CD4-positive, alpha-beta memory T cell (primary cell): ENCODE measurements at regions not wholly inside any gene's neighbourhood (a gene's known extent, or its start where the extent isn't known, plus 50 kb on each side); places are given as distances from the start of the nearest gene placed in this dataset.
A peak's percentile ranks its signal among the peaks of the same experiment; 100 is the strongest.
"Not testable (repeated sequence)": the region's sequence is repeated elsewhere in the genome, so short reads cannot be mapped to it uniquely, and the experiment has no call there.

ENCODE experiments used
- CTCF ChIA-PET: fragments of 350-600 bp; sonication (Branson Sonifier 250); formaldehyde crosslinking; loops from one replicate; lab custom pipeline; 2021; ENCODE audit warnings: inconsistent platforms; ENCODE audit not compliant: partially characterized antibody; lab: Charles Lee
- POLR2A ChIA-PET: fragments of 350-600 bp; sonication (Branson Sonifier 250); formaldehyde crosslinking; loops from one replicate; lab custom pipeline; 2021; ENCODE audit not compliant: partially characterized antibody; lab: Charles Lee
- DNase-seq, 5 donors: peaks; one replicate each; pipeline versions ENCODE4 v3.0.0 to v3.0.0-alpha.2; 2020 to 2022; ENCODE audit warnings: mixed read lengths in 1 of 5
- H3K27ac ChIP-seq: one replicate; pipeline ENCODE4 v1.7.0; 2013; ENCODE audit warnings: low read depth, low read length
- H3K27me3 ChIP-seq: 2 replicates; pipeline ENCODE4 v1.7.0; 2013; ENCODE audit warnings: mild to moderate bottlenecking, low read length, moderate library complexity; ENCODE audit not compliant: insufficient read depth
- H3K36me3 ChIP-seq: 2 replicates; pipeline ENCODE4 v1.7.0; 2013; ENCODE audit warnings: mild to moderate bottlenecking, low read length, moderate library complexity; ENCODE audit not compliant: insufficient read depth
- H3K4me1 ChIP-seq: 2 replicates; pipeline ENCODE4 v1.7.0; 2013; ENCODE audit warnings: mild to moderate bottlenecking, low read length, moderate library complexity; ENCODE audit not compliant: insufficient read depth
- H3K4me3 ChIP-seq, 2 donors: one replicate each; pipeline ENCODE4 v1.7.0; 2013; ENCODE audit warnings: low read length in 2 of 2, mild to moderate bottlenecking in 1 of 2
- H3K9me3 ChIP-seq, 2 donors: one replicate each; pipeline ENCODE4 v1.7.0; 2013; ENCODE audit warnings: low read length in 2 of 2, control low read depth in 1 of 2; ENCODE audit not compliant: control insufficient read depth in 1 of 2
- H3K27ac Mint-ChIP-seq, 7 donors: one replicate each; pipeline ENCODE4 v1.8.0; 2020 to 2021; ENCODE audit warnings: mixed read lengths in 7 of 7, mild to moderate bottlenecking in 6 of 7, inconsistent platforms in 3 of 7, moderate library complexity in 3 of 7
- H3K27me3 Mint-ChIP-seq, 2 donors: one replicate each; pipeline ENCODE4 v1.8.0; 2020 to 2021; ENCODE audit warnings: mixed read lengths in 2 of 2
- H3K36me3 Mint-ChIP-seq, 2 donors: one replicate each; pipeline ENCODE4 v1.8.0; 2020 to 2021; ENCODE audit warnings: mixed read lengths in 2 of 2, inconsistent platforms in 1 of 2, mild to moderate bottlenecking in 1 of 2
- H3K4me1 Mint-ChIP-seq, 4 donors: one replicate each; pipeline ENCODE4 v1.8.0; 2020 to 2021; ENCODE audit warnings: mixed read lengths in 4 of 4, mild to moderate bottlenecking in 1 of 4
- H3K4me3 Mint-ChIP-seq, 8 donors: one replicate each; pipeline ENCODE4 v1.8.0; 2020 to 2021; ENCODE audit warnings: mixed read lengths in 8 of 8, mild to moderate bottlenecking in 7 of 8, moderate library complexity in 6 of 8, inconsistent platforms in 3 of 8
- H3K9me3 Mint-ChIP-seq, 8 donors: one replicate each; pipeline ENCODE4 v1.8.0; 2020 to 2021; ENCODE audit warnings: mixed read lengths in 8 of 8, mild to moderate bottlenecking in 5 of 8, inconsistent platforms in 3 of 8, moderate library complexity in 1 of 8
- intact Hi-C: fragments of 100-400 bp; cut with micrococcal nuclease; formaldehyde crosslinking; loops from one replicate; pipeline ENCODE4 v1.15.1; 2023

- no peak for DNase-seq
- intact Hi-C loops, result no loop called here
- H3K27ac Mint-ChIP-seq, result no peak overlapping the region
These were observed 222.8 kb upstream of the DTNBP1 start for GRCh38 chr6:15885624-15886023.

GRCh38 chr6:15883593-15883992 is 220.8 kb upstream of the DTNBP1 start:
- H3K4me1 Mint-ChIP-seq, result peaks cover 11 to 26% (median 14%) of the 10 kb centered on the region in 4 donors
- H3K27ac Mint-ChIP-seq, intact Hi-C loops, DNase-seq, H3K27ac ChIP-seq, H3K9me3 Mint-ChIP-seq, H3K27me3 Mint-ChIP-seq, H3K36me3 Mint-ChIP-seq, H3K4me3 Mint-ChIP-seq, H3K36me3 ChIP-seq, H3K9me3 ChIP-seq, H3K4me3 ChIP-seq, CTCF ChIA-PET, POLR2A ChIA-PET, H3K27me3 ChIP-seq: not testable (repeated sequence)
- peaks cover 14% of the 10 kb centered on the region for H3K4me1 ChIP-seq

More at GRCh38 chr6:15885624-15886023, 222.8 kb upstream of the DTNBP1 start:
- POLR2A ChIA-PET, result no interaction called here
- no peak overlapping the region for H3K27ac ChIP-seq
- no peaks in the 10 kb centered on the region for H3K27me3 ChIP-seq
- no peak overlapping the region for H3K4me3 ChIP-seq
- no peaks in the 10 kb centered on the region for H3K36me3 ChIP-seq
- no peaks in the 10 kb centered on the region for H3K9me3 ChIP-seq
- H3K4me1 ChIP-seq, result no peaks in the 10 kb centered on the region
- peaks cover 0 to 10% (median 5%) of the 10 kb centered on the region in 4 donors for H3K4me1 Mint-ChIP-seq
- peak overlapping the region in 1 of 8 donors; percentile 11 for H3K4me3 Mint-ChIP-seq
- no peaks in the 10 kb centered on the region for H3K36me3 Mint-ChIP-seq
- peaks cover 2 to 7% of the 10 kb centered on the region in 2 donors for H3K27me3 Mint-ChIP-seq
- H3K9me3 Mint-ChIP-seq, result peaks cover 0 to 3% (median 0%) of the 10 kb centered on the region in 8 donors
- CTCF ChIA-PET, result no interaction called here

GRCh38 chr6:15882915-15883314 is 220.1 kb upstream of the DTNBP1 start:
- Histone ChIP-seq H3K36me3 (no peaks in the 10 kb centered on the region), H3K27me3 (no peaks in the 10 kb centered on the region), H3K4me3 (no peak overlapping the region), H3K9me3 (no peaks in the 10 kb centered on the region), H3K27ac (no peak overlapping the region), H3K4me1 (peaks cover 14% of the 10 kb centered on the region)
- peaks cover 5 to 7% of the 10 kb centered on the region in 2 donors for H3K27me3 Mint-ChIP-seq
- H3K36me3 Mint-ChIP-seq, result no peaks in the 10 kb centered on the region
- H3K9me3 Mint-ChIP-seq, result peaks cover 0 to 3% (median 0%) of the 10 kb centered on the region in 8 donors
- peaks cover 11 to 22% (median 14%) of the 10 kb centered on the region in 4 donors for H3K4me1 Mint-ChIP-seq
- H3K27ac Mint-ChIP-seq, result no peak overlapping the region
- intact Hi-C loops, result no loop called here
- H3K4me3 Mint-ChIP-seq, result no peak overlapping the region
- no peak for DNase-seq
- POLR2A ChIA-PET, result no interaction called here
- CTCF ChIA-PET, result no interaction called here

- Histone ChIP-seq H3K4me3 (no peak overlapping the region), H3K36me3 (no peaks in the 10 kb centered on the region), H3K4me1 (peaks cover 14% of the 10 kb centered on the region), H3K27me3 (no peaks in the 10 kb centered on the region), H3K27ac (no peak overlapping the region), H3K9me3 (no peaks in the 10 kb centered on the region)
- Mint-ChIP-seq H3K9me3 (peaks cover 0 to 3% (median 0%) of the 10 kb centered on the region in 8 donors), H3K27ac (no peak overlapping the region), H3K4me3 (no peak overlapping the region), H3K4me1 (peaks cover 10 to 22% (median 13%) of the 10 kb centered on the region in 4 donors), H3K27me3 (peaks cover 3 to 5% of the 10 kb centered on the region in 2 donors), H3K36me3 (no peaks in the 10 kb centered on the region)
- intact Hi-C loops, result no loop called here
- DNase-seq, result no peak
- POLR2A ChIA-PET, result no interaction called here
- CTCF ChIA-PET, result no interaction called here
These were observed 219.5 kb upstream of the DTNBP1 start for GRCh38 chr6:15882345-15882744.

GRCh38 chr6:15881150-15881549 is 218.3 kb upstream of the DTNBP1 start:
- Mint-ChIP-seq H3K36me3 (no peaks in the 10 kb centered on the region), H3K4me3 (no peak overlapping the region), H3K4me1 (peaks cover 10 to 22% (median 13%) of the 10 kb centered on the region in 4 donors), H3K9me3 (peaks cover 0 to 3% (median 0%) of the 10 kb centered on the region in 8 donors), H3K27ac (no peak overlapping the region), H3K27me3 (peaks cover 4 to 5% of the 10 kb centered on the region in 2 donors)
- intact Hi-C loops, result no loop called here
- Histone ChIP-seq H3K36me3 (no peaks in the 10 kb centered on the region), H3K4me1 (peaks cover 14% of the 10 kb centered on the region), H3K27ac (no peak overlapping the region), H3K27me3 (no peaks in the 10 kb centered on the region), H3K4me3 (no peak overlapping the region), H3K9me3 (no peaks in the 10 kb centered on the region)
- ChIA-PET POLR2A (no interaction called here), CTCF (no interaction called here)
- no peak for DNase-seq

- no peak for DNase-seq
- Histone ChIP-seq H3K36me3 (no peaks in the 10 kb centered on the region), H3K4me3 (no peak overlapping the region), H3K9me3 (no peaks in the 10 kb centered on the region), H3K27ac (no peak overlapping the region), H3K27me3 (no peaks in the 10 kb centered on the region), H3K4me1 (peaks cover 14% of the 10 kb centered on the region)
- ChIA-PET CTCF (no interaction called here), POLR2A (no interaction called here)
- Mint-ChIP-seq H3K36me3 (no peaks in the 10 kb centered on the region), H3K9me3 (no peaks in the 10 kb centered on the region), H3K4me1 (peaks cover 10 to 22% (median 13%) of the 10 kb centered on the region in 4 donors), H3K27ac (peak overlapping the region in 2 of 7 donors; percentile 17 to 69), H3K4me3 (peak overlapping the region in 2 of 8 donors; percentile 24 to 74), H3K27me3 (peaks cover 4 to 5% of the 10 kb centered on the region in 2 donors)
- intact Hi-C loops, result no loop called here
These were observed 217.6 kb upstream of the DTNBP1 start for GRCh38 chr6:15880262-15880973.

- POLR2A ChIA-PET, result no interaction called here
- H3K27ac Mint-ChIP-seq, result peak overlapping the region in 1 of 7 donors; percentile 6
- H3K9me3 Mint-ChIP-seq, result no peaks in the 10 kb centered on the region
- H3K4me3 ChIP-seq, result no peak overlapping the region
- intact Hi-C loops, result no loop called here
- peaks cover 4 to 5% of the 10 kb centered on the region in 2 donors for H3K27me3 Mint-ChIP-seq
- H3K36me3 ChIP-seq, result no peaks in the 10 kb centered on the region
- H3K4me1 ChIP-seq, result peaks cover 14% of the 10 kb centered on the region
- peak overlapping the region in 5 of 8 donors; percentile 10 to 74 (median 30) for H3K4me3 Mint-ChIP-seq
- DNase-seq, result peak in 4 of 5 donors; percentile 27 to 42 (median 40)
- H3K9me3 ChIP-seq, result no peaks in the 10 kb centered on the region
- H3K27me3 ChIP-seq, result no peaks in the 10 kb centered on the region
- H3K36me3 Mint-ChIP-seq, result no peaks in the 10 kb centered on the region
- peaks cover 10 to 22% (median 13%) of the 10 kb centered on the region in 4 donors for H3K4me1 Mint-ChIP-seq
- CTCF ChIA-PET, result no interaction called here
- no peak overlapping the region for H3K27ac ChIP-seq
These were observed 216.8 kb upstream of the DTNBP1 start for GRCh38 chr6:15879371-15880261.
